ENCODE measurements at regions not wholly inside any gene's neighbourhood (a gene's known extent, or its start where the extent isn't known, plus 50 kb on each side); places are given as distances from the start of the nearest gene placed in this dataset.

GRCh38 chr4:62912531-62912930 is 1496.7 kb downstream of the TECRL start:
- 0 out of 2 replicates have a peak overlapping the region, but pooled peaks have one; percentile 1 for H3K27ac ChIP-seq
- no peak for TF ChIP-seq CTCF (conservative IDR thresholded peaks at IDR 0.05)

GRCh38 chr4:62909238-62909637 is 1500.0 kb downstream of the TECRL start:
- TF ChIP-seq CTCF (conservative IDR thresholded peaks at IDR 0.05) = no peak
- no peak overlapping the region for H3K27ac ChIP-seq

DNA sequence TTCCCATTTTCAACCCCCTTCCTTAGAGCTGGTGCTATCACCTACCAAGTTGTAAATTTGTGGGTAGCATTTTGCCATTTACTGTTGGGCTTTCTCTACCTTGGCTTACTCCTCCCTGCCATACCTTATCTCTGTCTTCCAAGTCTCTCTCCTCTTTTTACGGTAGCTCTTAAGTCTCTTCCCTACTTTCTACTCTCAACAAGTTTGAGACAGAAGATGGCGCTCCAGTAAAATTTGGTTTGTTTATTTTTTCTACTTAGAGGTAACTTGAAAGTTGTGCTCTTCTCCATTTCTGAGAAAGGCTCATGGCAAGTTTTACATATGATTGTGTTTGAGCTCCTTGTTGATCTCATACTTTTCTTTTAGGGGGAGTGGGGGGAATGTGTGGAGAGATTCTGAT is 1508.1 kb downstream of the TECRL start:
- TF ChIP-seq CTCF (conservative IDR thresholded peaks at IDR 0.05) = no peak; the same call in 1 of the 2 replicates

DNA sequence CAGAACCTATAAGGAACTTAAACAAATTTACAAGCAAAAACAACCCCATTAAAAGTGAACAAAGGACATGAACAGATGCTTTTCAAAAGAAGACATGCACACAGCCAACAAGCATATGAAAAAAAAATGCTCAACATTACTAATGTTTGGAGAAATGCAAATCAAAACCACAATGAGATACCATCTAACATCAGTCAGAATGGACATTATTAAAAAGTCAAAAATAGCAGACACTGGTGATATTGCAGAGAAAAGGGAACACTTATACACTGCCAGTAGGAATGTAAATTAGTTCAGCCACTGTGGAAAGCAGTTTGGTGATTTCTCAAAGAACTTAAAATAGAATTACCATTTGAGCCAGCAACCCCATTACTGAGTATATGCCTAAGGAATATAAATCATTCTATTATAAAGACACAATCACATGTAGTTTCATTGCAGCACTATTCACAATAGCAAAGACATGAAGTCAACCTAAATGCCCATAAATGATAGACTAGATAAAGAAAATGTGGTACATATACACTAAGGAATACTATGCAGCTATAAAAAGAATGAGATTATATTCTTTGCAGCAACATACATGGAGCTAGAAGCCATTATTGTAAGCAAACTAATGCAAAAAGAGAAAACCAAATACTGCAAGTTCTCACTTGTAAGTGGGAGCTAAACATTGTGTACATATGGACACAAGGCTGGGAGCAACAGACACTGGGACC is 1509.4 kb downstream of the TECRL start:
- H3K27ac ChIP-seq = no peak overlapping the region
- TF ChIP-seq CTCF (conservative IDR thresholded peaks at IDR 0.05) = no peak

More for the DNA sequence above, 1508.1 kb downstream of the TECRL start:
- no peak overlapping the region for H3K27ac ChIP-seq

DNA sequence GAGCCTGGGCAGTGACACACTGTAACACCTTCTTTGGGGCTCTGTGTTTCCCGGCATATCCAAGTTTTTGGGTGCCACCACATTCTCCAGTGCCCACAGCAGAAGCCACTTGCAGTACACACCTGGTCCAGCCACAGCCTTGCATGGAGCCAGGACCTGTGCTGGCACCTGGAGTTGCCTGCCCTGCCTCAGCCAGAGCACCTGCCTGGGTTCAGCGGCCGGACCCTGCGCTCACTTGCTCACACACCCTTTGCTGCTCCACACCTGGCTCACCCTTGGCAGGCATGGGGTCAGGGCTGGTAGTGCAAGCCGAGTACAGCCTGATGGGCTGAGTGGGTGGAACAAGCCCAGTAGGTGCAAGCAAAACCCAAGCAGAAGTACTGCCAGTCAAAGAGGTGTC is 1511.1 kb downstream of the TECRL start:
- no peak for TF ChIP-seq CTCF (conservative IDR thresholded peaks at IDR 0.05)
- H3K27ac ChIP-seq = no peak overlapping the region

DNA sequence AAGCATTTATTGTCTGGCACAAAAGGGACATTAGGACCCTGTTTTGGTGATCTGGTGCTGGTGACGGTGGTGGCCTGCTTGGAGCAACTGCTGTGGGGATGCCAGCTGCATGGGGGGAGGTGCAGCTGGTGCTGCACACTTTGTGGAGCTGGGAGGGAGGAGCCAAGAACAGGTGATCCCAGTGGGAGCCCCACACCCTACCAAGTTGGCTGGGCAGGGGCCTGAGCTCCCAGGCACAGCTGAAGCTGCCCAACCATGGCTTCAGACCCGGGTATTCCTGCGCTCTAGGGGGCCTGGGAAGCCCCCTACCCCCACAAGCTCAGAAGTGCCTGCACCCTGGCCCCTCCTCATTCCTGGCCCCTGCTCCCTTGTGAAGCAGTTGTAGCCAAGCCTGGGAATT is 1512.5 kb downstream of the TECRL start:
- no peak for TF ChIP-seq CTCF (conservative IDR thresholded peaks at IDR 0.05)
- H3K27ac ChIP-seq = no peak overlapping the region

DNA sequence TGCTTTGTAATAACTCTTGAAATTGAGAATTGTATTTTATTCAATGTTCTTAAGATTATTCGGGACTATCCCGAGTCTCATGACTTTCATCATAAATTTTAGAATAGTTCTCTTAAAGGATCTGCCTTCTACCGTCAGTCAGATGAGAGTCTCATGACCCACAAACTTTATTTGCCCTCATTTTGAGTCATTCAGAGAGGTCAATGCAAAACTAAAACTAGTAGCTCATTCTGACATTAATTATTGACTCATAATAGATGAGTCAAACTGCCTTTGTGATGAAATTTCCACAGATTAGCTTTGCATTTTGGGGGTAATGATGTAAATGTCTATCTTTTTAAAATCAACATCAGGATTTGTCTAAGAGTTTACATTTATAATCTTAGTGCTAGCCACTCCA is 1527.3 kb downstream of the TECRL start:
- no peak overlapping the region for H3K27ac ChIP-seq
- no peak for TF ChIP-seq CTCF (conservative IDR thresholded peaks at IDR 0.05)
